Neural progenitor cell (in vitro differentiated cells): ENCODE measurements at regions not wholly inside any gene's neighbourhood (a gene's known extent, or its start where the extent isn't known, plus 50 kb on each side); places are given as distances from the start of the nearest gene placed in this dataset.

Source experiments
- DNase-seq: peaks from one replicate; pipeline ENCODE4 v3.0.0-alpha.2; 2016; ENCODE audit warnings: low spot score
- H2AFZ ChIP-seq: fragments of 200-600 bp; sonication (generic); replicated peaks from 2 replicates; pipeline ENCODE4 v1.6.1; 2016; ENCODE audit warnings: antibody characterized with exemption
- H3F3A ChIP-seq: fragments of 200-600 bp; sonication (generic); 2 replicates; pipeline ENCODE4 v1.6.1; 2016; ENCODE audit warnings: antibody characterized with exemption, low read depth
- H3K27ac ChIP-seq: fragments of 200-600 bp; sonication (generic); 2 replicates; pipeline ENCODE4 v1.5.1; 2016; ENCODE audit warnings: mild to moderate bottlenecking
- H3K27me3 ChIP-seq: fragments of 200-600 bp; sonication (generic); 2 replicates; pipeline ENCODE4 v1.6.1; 2016; ENCODE audit warnings: mild to moderate bottlenecking, moderate library complexity
- H3K36me3 ChIP-seq: fragments of 200-600 bp; sonication (generic); 2 replicates; pipeline ENCODE4 v1.5.1; 2016
- H3K4me1 ChIP-seq: fragments of 200-600 bp; sonication (generic); 2 replicates; pipeline ENCODE4 v1.6.1; 2016; ENCODE audit warnings: mixed run types
- H3K4me2 ChIP-seq: fragments of 200-600 bp; sonication (generic); 2 replicates; pipeline ENCODE4 v1.6.1; 2016
- H3K4me3 ChIP-seq: fragments of 200-600 bp; sonication (generic); 2 replicates; pipeline ENCODE4 v1.5.1; 2016
- H3K79me2 ChIP-seq: fragments of 200-600 bp; sonication (generic); 2 replicates; pipeline ENCODE4 v1.6.1; 2016; ENCODE audit warnings: low read depth
- H3K9ac ChIP-seq: fragments of 200-600 bp; sonication (generic); 2 replicates; pipeline ENCODE4 v1.6.1; 2016
- H3K9me3 ChIP-seq: fragments of 200-600 bp; sonication (generic); 2 replicates; pipeline ENCODE4 v1.5.1; 2016; ENCODE audit warnings: low read depth
- H4K20me1 ChIP-seq: fragments of 200-600 bp; sonication (generic); 2 replicates; pipeline ENCODE4 v1.6.1; 2016; ENCODE audit warnings: low read depth
- H3K27ac Mint-ChIP-seq: 3 replicates; pipeline ENCODE4 v1.8.0; 2021; ENCODE audit warnings: mixed read lengths
- H3K27me3 Mint-ChIP-seq: 2 replicates; pipeline ENCODE4 v1.8.0; 2022; ENCODE audit warnings: low read depth, mild to moderate bottlenecking, inconsistent platforms, moderate library complexity, mixed read lengths; ENCODE audit not compliant: insufficient read depth
- H3K36me3 Mint-ChIP-seq: 3 replicates; pipeline ENCODE4 v1.8.0; 2021; ENCODE audit warnings: mixed read lengths
- H3K4me1 Mint-ChIP-seq: 3 replicates; pipeline ENCODE4 v1.8.0; 2021; ENCODE audit warnings: mixed read lengths
- H3K4me3 Mint-ChIP-seq: 3 replicates; pipeline ENCODE4 v1.8.0; 2021; ENCODE audit warnings: mild to moderate bottlenecking, moderate library complexity, mixed read lengths
- H3K9me3 Mint-ChIP-seq: 3 replicates; pipeline ENCODE4 v1.8.0; 2020; ENCODE audit warnings: mixed read lengths
- CTCF ChIP-seq: fragments of 200-600 bp; sonication (generic); IDR thresholded peaks from 2 replicates; pipeline ENCODE4 v1.5.1; 2017; ENCODE audit warnings: antibody characterized with exemption, mild to moderate bottlenecking
- EZH2 ChIP-seq: fragments of 200-600 bp; sonication (generic); IDR thresholded peaks from 2 replicates; pipeline ENCODE4 v1.6.1; 2017; ENCODE audit warnings: antibody characterized with exemption, mild to moderate bottlenecking, moderate library complexity
- EZH2phosphoT487 ChIP-seq: fragments of 200-600 bp; sonication (generic); IDR thresholded peaks from 2 replicates; pipeline ENCODE4 v1.6.1; 2017; ENCODE audit warnings: antibody characterized with exemption

- H3K9me3 ChIP-seq: no peaks in the 10 kb centered on the region
- no peaks in the 10 kb centered on the region for H4K20me1 ChIP-seq
- Mint-ChIP-seq H3K36me3 (no peaks in the 10 kb centered on the region), H3K4me3 (no peak overlapping the region), H3K4me1 (peaks cover 10% of the 10 kb centered on the region), H3K27me3 (no peaks in the 10 kb centered on the region), H3K9me3 (peaks cover 5% of the 10 kb centered on the region), H3K27ac (no peak overlapping the region)
- no peaks in the 10 kb centered on the region for H3K79me2 ChIP-seq
- no peak for TF ChIP-seq EZH2
- no peak for TF ChIP-seq CTCF
- TF ChIP-seq EZH2phosphoT487: no peak
- H3F3A ChIP-seq: no peaks in the 10 kb centered on the region
- H3K4me3 ChIP-seq: no peak overlapping the region
- H3K4me2 ChIP-seq: no peak overlapping the region
- no peak overlapping the region for H3K9ac ChIP-seq
- no peak overlapping the region for H3K27ac ChIP-seq
- no peak overlapping the region for H2AFZ ChIP-seq
- H3K27me3 ChIP-seq: no peaks in the 10 kb centered on the region
- no peak for DNase-seq
- no peaks in the 10 kb centered on the region for H3K4me1 ChIP-seq
- H3K36me3 ChIP-seq: no peaks in the 10 kb centered on the region
Measured at GRCh38 chr4:23680671-23681518, 209.0 kb downstream of the PPARGC1A start.

- H3K27ac ChIP-seq: no peak overlapping the region
- no peak overlapping the region for H3K4me3 Mint-ChIP-seq
- TF ChIP-seq EZH2: no peak
- TF ChIP-seq EZH2phosphoT487: no peak
- no peak for TF ChIP-seq CTCF
Measured at GRCh38 chr4:23674694-23675093, 215.2 kb downstream of the PPARGC1A start.

GRCh38 chr4:23667659-23668058 is 222.2 kb downstream of the PPARGC1A start:
- Histone ChIP-seq H2AFZ (no peak overlapping the region), H3K27me3 (no peaks in the 10 kb centered on the region), H4K20me1 (no peaks in the 10 kb centered on the region), H3K4me2 (no peak overlapping the region), H3K4me1 (no peaks in the 10 kb centered on the region), H3K36me3 (no peaks in the 10 kb centered on the region), H3K27ac (no peak overlapping the region), H3K9me3 (no peaks in the 10 kb centered on the region), H3K4me3 (no peak overlapping the region), H3F3A (no peaks in the 10 kb centered on the region), H3K9ac (no peak overlapping the region), H3K79me2 (no peaks in the 10 kb centered on the region)
- Mint-ChIP-seq H3K27me3 (no peaks in the 10 kb centered on the region), H3K4me3 (no peak overlapping the region), H3K4me1 (no peaks in the 10 kb centered on the region), H3K9me3 (peaks cover 6% of the 10 kb centered on the region), H3K36me3 (no peaks in the 10 kb centered on the region), H3K27ac (no peak overlapping the region)
- DNase-seq: no peak
- TF ChIP-seq CTCF: no peak
- no peak for TF ChIP-seq EZH2phosphoT487
- TF ChIP-seq EZH2: no peak

More at GRCh38 chr4:23674694-23675093, 215.2 kb downstream of the PPARGC1A start:
- Mint-ChIP-seq H3K27me3 (no peaks in the 10 kb centered on the region), H3K4me1 (no peaks in the 10 kb centered on the region), H3K36me3 (no peaks in the 10 kb centered on the region), H3K9me3 (peaks cover 2% of the 10 kb centered on the region), H3K27ac (no peak overlapping the region)
- Histone ChIP-seq H3K4me3 (no peak overlapping the region), H3K9me3 (no peaks in the 10 kb centered on the region), H4K20me1 (no peaks in the 10 kb centered on the region), H3K79me2 (no peaks in the 10 kb centered on the region), H3K36me3 (no peaks in the 10 kb centered on the region), H2AFZ (no peak overlapping the region), H3F3A (no peaks in the 10 kb centered on the region), H3K27me3 (no peaks in the 10 kb centered on the region), H3K9ac (no peak overlapping the region), H3K4me2 (no peak overlapping the region), H3K4me1 (no peaks in the 10 kb centered on the region)
- DNase-seq: no peak
